Uterus (tissue), 3 donors: ENCODE measurements at regions not wholly inside any gene's neighbourhood (a gene's known extent, or its start where the extent isn't known, plus 50 kb on each side); places are given as distances from the start of the nearest gene placed in this dataset.

ENCODE experiments used
- DNase-seq, 2 donors: peaks; one replicate each; pipeline ENCODE4 v3.0.0-alpha.2; 2019 to 2020
- H3K27ac ChIP-seq, 2 donors: fragments of 200-600 bp; sonication (generic); 1 replicate in 1 of 2; 2 replicates in 1 of 2; pipeline ENCODE4 v1.5.1; 2016 to 2018
- H3K27me3 ChIP-seq, 2 donors: fragments of 200-600 bp; sonication (generic); one replicate each; pipeline ENCODE4 v1.5.1; 2018 to 2019; ENCODE audit warnings: control low read depth in 1 of 2
- H3K36me3 ChIP-seq, 2 donors: fragments of 200-600 bp; sonication (generic); one replicate each; pipeline ENCODE4 v1.5.1; 2019; ENCODE audit warnings: control low read depth in 1 of 2
- H3K4me1 ChIP-seq, 2 donors: fragments of 200-600 bp; sonication (generic); one replicate each; pipeline ENCODE4 v1.5.1; 2018 to 2019; ENCODE audit warnings: control low read depth in 1 of 2
- H3K4me3 ChIP-seq, 2 donors: fragments of 200-600 bp; sonication (generic); 1 replicate in 1 of 2; 2 replicates in 1 of 2; pipeline ENCODE4 v1.5.1; 2018 to 2019; ENCODE audit warnings: mild to moderate bottlenecking in 1 of 2
- H3K9me3 ChIP-seq, 2 donors: fragments of 200-600 bp; sonication (generic); one replicate each; pipeline ENCODE4 v1.5.1; 2019; ENCODE audit warnings: control low read depth in 1 of 2
- POLR2A ChIP-seq, 2 donors: fragments of 450-650 bp; IDR thresholded peaks; one replicate each; pipeline ENCODE4 v1.6.1; 2016; ENCODE audit warnings: antibody characterized with exemption in 2 of 2, mild to moderate bottlenecking in 1 of 2, moderate library complexity in 1 of 2
- intact Hi-C: fragments of 100-400 bp; cut with DNase I; formaldehyde crosslinking; loops from one replicate; pipeline ENCODE4 v1.15.1; 2023; ENCODE audit warnings: low total_unique reads
- TF ChIP-seq, protein P1 (sequence below), 4 experiments: fragments of 200-600 bp in 2 of 4; fragments of 450-650 bp in 2 of 4; sonication (generic) in 2 of 4; IDR thresholded peaks; one replicate each; pipeline ENCODE4 v1.5.1; 2016 to 2019; ENCODE audit warnings: antibody characterized with exemption in 4 of 4, mild to moderate bottlenecking in 2 of 4, moderate library complexity in 1 of 4
- donor health status: DM: yes; HTN: yes; CAD: no.

DNA sequence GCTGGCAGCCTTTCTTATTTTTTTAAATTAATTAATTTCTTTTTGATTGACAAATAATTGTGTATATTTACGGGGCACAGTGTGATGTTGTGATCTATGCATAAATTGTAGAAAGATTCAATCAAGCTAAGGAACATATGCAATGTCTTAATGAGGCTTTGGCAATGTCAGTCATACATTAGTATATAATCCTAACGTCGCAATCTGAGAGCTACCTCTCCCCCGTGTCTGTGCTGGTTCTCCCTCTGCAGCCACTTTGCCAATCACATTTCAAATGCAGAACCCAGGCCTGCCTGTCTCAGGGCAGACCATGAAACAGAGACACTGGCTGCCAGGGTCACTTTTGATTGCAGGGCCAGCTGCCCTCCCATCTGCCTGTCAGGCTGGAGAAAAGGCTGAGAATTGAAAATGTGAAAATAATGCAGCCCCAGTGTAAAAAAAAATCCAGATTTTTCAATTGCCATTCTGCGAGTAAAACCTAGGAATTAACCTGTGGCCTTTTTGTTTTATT, 56.3 kb downstream of the SLC24A2 start:
- Histone ChIP-seq H3K9me3 (no peaks in the 10 kb centered on the region), H3K36me3 (no peaks in the 10 kb centered on the region), H3K27ac (no peak overlapping the region), H3K4me3 (no peak overlapping the region), H3K27me3 (no peaks in the 10 kb centered on the region), H3K4me1 (no peaks in the 10 kb centered on the region)
- no peak for DNase-seq
- intact Hi-C loops, result no loop called here
- TF ChIP-seq, protein P1, sequence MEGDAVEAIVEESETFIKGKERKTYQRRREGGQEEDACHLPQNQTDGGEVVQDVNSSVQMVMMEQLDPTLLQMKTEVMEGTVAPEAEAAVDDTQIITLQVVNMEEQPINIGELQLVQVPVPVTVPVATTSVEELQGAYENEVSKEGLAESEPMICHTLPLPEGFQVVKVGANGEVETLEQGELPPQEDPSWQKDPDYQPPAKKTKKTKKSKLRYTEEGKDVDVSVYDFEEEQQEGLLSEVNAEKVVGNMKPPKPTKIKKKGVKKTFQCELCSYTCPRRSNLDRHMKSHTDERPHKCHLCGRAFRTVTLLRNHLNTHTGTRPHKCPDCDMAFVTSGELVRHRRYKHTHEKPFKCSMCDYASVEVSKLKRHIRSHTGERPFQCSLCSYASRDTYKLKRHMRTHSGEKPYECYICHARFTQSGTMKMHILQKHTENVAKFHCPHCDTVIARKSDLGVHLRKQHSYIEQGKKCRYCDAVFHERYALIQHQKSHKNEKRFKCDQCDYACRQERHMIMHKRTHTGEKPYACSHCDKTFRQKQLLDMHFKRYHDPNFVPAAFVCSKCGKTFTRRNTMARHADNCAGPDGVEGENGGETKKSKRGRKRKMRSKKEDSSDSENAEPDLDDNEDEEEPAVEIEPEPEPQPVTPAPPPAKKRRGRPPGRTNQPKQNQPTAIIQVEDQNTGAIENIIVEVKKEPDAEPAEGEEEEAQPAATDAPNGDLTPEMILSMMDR (IDR thresholded peaks at IDR 0.05), result no peak
- TF ChIP-seq POLR2A (IDR thresholded peaks at IDR 0.05), result no peak

DNA sequence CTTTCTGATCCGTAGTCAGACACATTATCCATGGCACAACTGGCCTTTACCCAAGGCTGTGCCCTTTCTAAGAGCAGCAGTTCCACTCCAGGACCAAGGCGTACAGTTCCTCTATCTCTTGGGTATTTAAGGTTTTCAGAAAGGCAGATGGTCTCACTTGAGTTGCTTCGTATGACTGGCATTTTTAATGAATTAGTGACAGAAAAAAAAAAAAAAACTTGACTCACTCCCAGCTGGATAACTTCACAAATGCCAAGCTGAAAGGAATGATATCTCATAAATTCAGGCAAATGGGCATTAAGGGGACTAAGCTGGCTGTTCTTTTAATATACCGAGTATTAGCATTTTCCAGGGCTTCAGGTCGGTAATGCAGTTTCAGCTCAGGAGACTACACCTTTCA, 60.7 kb downstream of the SLC24A2 start:
- H3K9me3 ChIP-seq, result no peaks in the 10 kb centered on the region
- H3K36me3 ChIP-seq, result no peaks in the 10 kb centered on the region
- DNase-seq, result no peak
- no peak overlapping the region for H3K27ac ChIP-seq
- TF ChIP-seq, protein P1 (IDR thresholded peaks at IDR 0.05), result no peak
- no peak for TF ChIP-seq POLR2A (IDR thresholded peaks at IDR 0.05)
- intact Hi-C loops, result no loop called here
- no peak overlapping the region for H3K4me3 ChIP-seq
- no peaks in the 10 kb centered on the region for H3K4me1 ChIP-seq
- H3K27me3 ChIP-seq, result no peaks in the 10 kb centered on the region

DNA sequence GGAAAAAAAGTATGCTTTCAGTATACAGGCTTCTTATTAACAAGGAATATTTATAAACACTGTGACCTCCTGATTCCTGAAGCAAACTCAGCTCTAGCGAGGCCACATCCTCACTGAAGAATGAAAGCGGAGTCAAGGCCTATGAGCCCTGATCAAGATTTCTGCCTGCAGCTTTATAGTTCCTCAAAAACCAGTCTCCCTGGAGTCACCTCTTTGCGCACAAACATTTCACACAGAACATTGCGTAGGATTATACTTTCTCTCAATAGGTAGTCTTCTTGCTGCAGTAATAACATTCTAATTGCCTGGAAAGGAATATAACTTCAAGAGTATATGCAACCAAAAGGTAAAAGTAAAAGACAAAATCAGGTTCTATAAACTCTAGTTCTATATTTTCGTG, 62.9 kb downstream of the SLC24A2 start:
- intact Hi-C loops, result no loop called here
- no peak for DNase-seq
- H3K4me1 ChIP-seq, result no peaks in the 10 kb centered on the region
- H3K9me3 ChIP-seq, result no peaks in the 10 kb centered on the region
- H3K36me3 ChIP-seq, result no peaks in the 10 kb centered on the region
- TF ChIP-seq POLR2A (IDR thresholded peaks at IDR 0.05), result no peak
- no peaks in the 10 kb centered on the region for H3K27me3 ChIP-seq
- H3K4me3 ChIP-seq, result no peak overlapping the region
- H3K27ac ChIP-seq, result no peak overlapping the region

DNA sequence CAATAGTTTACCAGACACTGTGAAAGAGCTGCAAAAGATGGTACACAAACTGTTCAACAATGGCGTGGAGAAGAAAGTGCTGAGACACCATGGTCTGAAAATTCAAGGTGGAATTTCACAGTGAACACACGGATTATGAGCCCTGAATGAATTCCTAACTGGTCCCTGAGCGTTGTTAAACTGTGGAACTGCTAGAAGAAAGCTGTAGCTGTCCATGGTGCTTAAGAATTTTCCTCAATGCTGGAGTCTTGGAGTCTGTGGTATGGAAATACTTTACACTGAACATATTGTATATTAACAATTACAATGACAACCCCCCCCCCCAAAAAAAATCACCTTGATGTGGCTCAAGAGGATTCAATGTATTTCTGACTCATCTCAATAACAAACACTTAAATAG, 68.5 kb downstream of the SLC24A2 start:
- Histone ChIP-seq H3K36me3 (no peaks in the 10 kb centered on the region), H3K4me1 (no peaks in the 10 kb centered on the region), H3K4me3 (no peak overlapping the region), H3K27me3 (no peaks in the 10 kb centered on the region), H3K27ac (no peak overlapping the region), H3K9me3 (no peaks in the 10 kb centered on the region)
- no peak for DNase-seq
- TF ChIP-seq, protein P1 (IDR thresholded peaks at IDR 0.05), result no peak
- no peak for TF ChIP-seq POLR2A (IDR thresholded peaks at IDR 0.05)
- intact Hi-C loops, result no loop called here

DNA sequence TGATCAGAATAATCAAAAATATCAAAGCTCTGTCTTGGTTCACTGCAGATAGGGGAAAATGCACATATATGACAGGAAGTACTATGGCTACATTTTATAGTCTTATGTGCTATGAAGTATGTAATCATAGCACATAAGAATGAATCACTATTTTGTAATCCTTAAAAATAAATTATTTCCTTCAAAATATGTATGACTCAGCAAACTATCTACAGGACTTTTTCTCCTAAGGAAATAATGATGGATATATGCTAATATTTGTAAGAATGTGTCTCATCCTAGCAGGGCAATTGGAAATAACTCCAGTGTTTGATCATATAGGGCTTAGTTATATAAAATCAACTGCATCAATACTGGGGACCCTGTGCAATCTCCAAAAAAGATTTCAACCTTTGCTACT, 85.1 kb downstream of the SLC24A2 start:
- Histone ChIP-seq H3K27ac (no peak overlapping the region), H3K27me3 (no peaks in the 10 kb centered on the region), H3K4me3 (no peak overlapping the region), H3K36me3 (no peaks in the 10 kb centered on the region), H3K9me3 (no peaks in the 10 kb centered on the region), H3K4me1 (no peaks in the 10 kb centered on the region)
- no peak for DNase-seq
- no peak for TF ChIP-seq POLR2A (IDR thresholded peaks at IDR 0.05)
- TF ChIP-seq, protein P1 (IDR thresholded peaks at IDR 0.05), result no peak
- intact Hi-C loops, result no loop called here

DNA sequence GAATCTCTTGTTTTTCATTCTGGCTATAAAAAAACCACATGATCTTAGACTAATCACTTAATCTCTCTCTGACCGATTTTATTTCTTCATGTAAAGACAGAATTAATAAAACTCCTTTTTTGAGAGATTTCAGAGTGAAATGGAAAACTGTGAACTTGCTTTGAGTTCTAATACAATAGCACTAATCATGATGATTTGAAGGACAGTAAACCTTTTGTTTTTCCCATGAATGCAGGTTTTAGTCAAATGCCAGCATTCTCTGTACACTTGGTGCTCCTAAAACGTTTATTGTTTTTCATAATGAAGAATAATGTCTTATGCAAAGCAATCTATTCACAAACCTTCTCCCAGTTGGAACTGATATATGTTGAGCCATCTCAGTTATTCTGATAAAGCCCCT, 86.8 kb downstream of the SLC24A2 start:
- TF ChIP-seq, protein P1 (IDR thresholded peaks at IDR 0.05), result no peak
- no peak for TF ChIP-seq POLR2A (IDR thresholded peaks at IDR 0.05)
- Histone ChIP-seq H3K27ac (no peak overlapping the region), H3K36me3 (no peaks in the 10 kb centered on the region), H3K4me1 (no peaks in the 10 kb centered on the region), H3K9me3 (no peaks in the 10 kb centered on the region), H3K4me3 (no peak overlapping the region), H3K27me3 (no peaks in the 10 kb centered on the region)
- intact Hi-C loops, result no loop called here
- no peak for DNase-seq
